H1 (cell line): ENCODE measurements at regions not wholly inside any gene's neighbourhood (a gene's known extent, or its start where the extent isn't known, plus 50 kb on each side); places are given as distances from the start of the nearest gene placed in this dataset.

Experiments used
- CTCF ChIA-PET: fragments of 300-600 bp; sonication (Branson Sonifier 250); formaldehyde crosslinking; loops from one replicate; lab custom pipeline; 2021; ENCODE audit not compliant: partially characterized antibody; lab: Charles Lee
- POLR2A ChIA-PET: fragments of 300-600 bp; sonication (Branson Sonifier 250); formaldehyde crosslinking; loops from one replicate; lab custom pipeline; 2021; ENCODE audit warnings: inconsistent platforms; ENCODE audit not compliant: partially characterized antibody; lab: Charles Lee
- DNase-seq, 2 experiments: peaks; one replicate each; pipeline versions ENCODE4 v3.0.0 to v3.0.0-alpha.2; 2010 to 2022; ENCODE audit warnings: low spot score in 2 of 2, low read depth in 1 of 2, mixed read lengths in 1 of 2
- FAIRE-seq: peaks from 2 replicates; lab custom pipeline; 2011; peaks lifted over from hg19 to GRCh38; lab: Jason Lieb, UNC
- H2AFZ ChIP-seq: 2 replicates; pipeline ENCODE4 v1.8.1; 2012; ENCODE audit warnings: low read length, inconsistent platforms
- H2AK5ac ChIP-seq: 2 replicates; pipeline ENCODE4 v1.6.1; 2013; ENCODE audit warnings: low read depth, low read length
- H2BK120ac ChIP-seq: replicated peaks from 2 replicates; pipeline ENCODE3; 2013; ENCODE audit warnings: low read depth, low read length, inconsistent platforms
- H2BK12ac ChIP-seq: 2 replicates; pipeline ENCODE4 v1.6.1; 2013; ENCODE audit warnings: low read depth, low read length
- H2BK15ac ChIP-seq: 2 replicates; pipeline ENCODE4 v1.6.1; 2013; ENCODE audit warnings: low read length
- H2BK20ac ChIP-seq: 2 replicates; pipeline ENCODE4 v1.6.1; 2013; ENCODE audit warnings: low read length
- H2BK5ac ChIP-seq: 2 replicates; pipeline ENCODE4 v1.6.1; 2013; ENCODE audit warnings: low read depth, low read length
- H3K14ac ChIP-seq: 2 replicates; pipeline ENCODE4 v1.6.1; 2013; ENCODE audit warnings: inconsistent platforms; ENCODE audit not compliant: insufficient read length
- H3K18ac ChIP-seq: 2 replicates; pipeline ENCODE4 v1.6.1; 2013; ENCODE audit warnings: low read length; ENCODE audit errors: extremely low read depth
- H3K23ac ChIP-seq: 2 replicates; pipeline ENCODE4 v1.6.1; 2013; ENCODE audit warnings: inconsistent platforms; ENCODE audit not compliant: insufficient read length
- H3K23me2 ChIP-seq: 2 replicates; pipeline ENCODE4 v1.6.1; 2013; ENCODE audit warnings: low read depth, low read length
- H3K27ac ChIP-seq: 2 replicates; pipeline ENCODE4 v1.6.1; 2011; ENCODE audit warnings: low read depth, low read length, inconsistent platforms
- H3K27me3 ChIP-seq, 4 experiments: replicated peaks in 1 of 4; 1 replicate in 1 of 4; 2 replicates in 3 of 4; pipeline versions ENCODE4 v1.6.1 to v1.8.1; 2011 to 2013; ENCODE audit warnings: low read length in 3 of 4, mild to moderate bottlenecking in 3 of 4, inconsistent platforms in 2 of 4, mixed read lengths in 2 of 4, moderate library complexity in 1 of 4; ENCODE audit not compliant: control insufficient read depth in 3 of 4, insufficient read depth in 3 of 4; ENCODE audit errors: extremely low read depth in 1 of 4
- H3K36me3 ChIP-seq, 4 experiments: 2 replicates each; pipeline versions ENCODE4 v1.6.1 to v1.8.1; 2011 to 2013; ENCODE audit warnings: mild to moderate bottlenecking in 4 of 4, low read length in 3 of 4, moderate library complexity in 2 of 4, control low read depth in 1 of 4, inconsistent platforms in 1 of 4; ENCODE audit not compliant: insufficient read depth in 4 of 4, control insufficient read depth in 2 of 4
- H3K4ac ChIP-seq: replicated peaks from 2 replicates; pipeline ENCODE3; 2013; ENCODE audit warnings: low read length, low read depth, mixed read lengths, inconsistent platforms; ENCODE audit not compliant: insufficient read length
- H3K4me1 ChIP-seq, 4 experiments: replicated peaks in 1 of 4; 1 replicate in 1 of 4; 2 replicates in 3 of 4; pipeline versions ENCODE4 v1.6.1 to v1.8.1; 2011 to 2013; ENCODE audit warnings: low read length in 3 of 4, inconsistent platforms in 2 of 4, mixed read lengths in 1 of 4; ENCODE audit not compliant: insufficient read depth in 4 of 4, control insufficient read depth in 3 of 4
- H3K4me2 ChIP-seq, 2 experiments: 2 replicates each; pipeline versions ENCODE4 v1.6.1 to v1.8.1; 2011 to 2013; ENCODE audit warnings: low read depth in 2 of 2, low read length in 2 of 2, control low read depth in 1 of 2, inconsistent platforms in 1 of 2, mild to moderate bottlenecking in 1 of 2; ENCODE audit not compliant: insufficient read depth in 1 of 2
- H3K4me3 ChIP-seq, 4 experiments: fragments of 200-600, 300-600 bp in 1 of 4; sonication (generic), shearing (Covaris generic), sonication (Bioruptor Twin) in 1 of 4; 2 replicates each; pipeline versions ENCODE4 v1.5.1 to v1.8.1; 2011 to 2016; ENCODE audit warnings: low read length in 4 of 4, low read depth in 3 of 4, control low read depth in 2 of 4, inconsistent platforms in 2 of 4, mild to moderate bottlenecking in 2 of 4, mixed read lengths in 1 of 4, moderate library complexity in 1 of 4; ENCODE audit not compliant: insufficient read depth in 2 of 4; ENCODE audit errors: extremely low read depth in 1 of 4
- H3K56ac ChIP-seq: replicated peaks from 2 replicates; pipeline ENCODE3; 2013; ENCODE audit warnings: low read depth, mild to moderate bottlenecking, mixed read lengths, low read length, inconsistent platforms; ENCODE audit not compliant: insufficient read length
- H3K79me1 ChIP-seq: 2 replicates; pipeline ENCODE4 v1.6.1; 2013; ENCODE audit warnings: low read depth, low read length, control low read depth
- H3K79me2 ChIP-seq, 2 experiments: 2 replicates each; pipeline versions ENCODE4 v1.6.1 to v1.8.1; 2012 to 2013; ENCODE audit warnings: low read length in 2 of 2, mild to moderate bottlenecking in 2 of 2, inconsistent platforms in 1 of 2; ENCODE audit not compliant: insufficient read depth in 2 of 2, control insufficient read depth in 1 of 2
- H3K9ac ChIP-seq, 4 experiments: replicated peaks in 1 of 4; 1 replicate in 1 of 4; 2 replicates in 3 of 4; pipeline versions ENCODE4 v1.6.1 to v1.8.1; 2011 to 2013; ENCODE audit warnings: low read depth in 3 of 4, low read length in 3 of 4, control low read depth in 2 of 4, mild to moderate bottlenecking in 2 of 4, moderate library complexity in 2 of 4, inconsistent platforms in 1 of 4; ENCODE audit errors: extremely low read depth in 1 of 4
- H3K9me3 ChIP-seq, 2 experiments: 2 replicates each; pipeline versions ENCODE4 v1.6.1 to v1.8.1; 2012 to 2013; ENCODE audit warnings: mild to moderate bottlenecking in 2 of 2, moderate library complexity in 2 of 2, control low read depth in 1 of 2, inconsistent platforms in 1 of 2, low read depth in 1 of 2, low read length in 1 of 2, mixed read lengths in 1 of 2; ENCODE audit not compliant: insufficient read depth in 2 of 2
- H4K20me1 ChIP-seq, 2 experiments: replicated peaks in 1 of 2; 2 replicates each; pipeline versions ENCODE3 to v1.8.1; 2011 to 2013; ENCODE audit warnings: inconsistent platforms in 2 of 2, low read length in 2 of 2, mild to moderate bottlenecking in 1 of 2; ENCODE audit not compliant: insufficient read depth in 2 of 2, control insufficient read depth in 1 of 2
- H4K5ac ChIP-seq: 2 replicates; pipeline ENCODE4 v1.6.1; 2013; ENCODE audit warnings: low read length, low read depth, mixed read lengths, inconsistent platforms; ENCODE audit not compliant: insufficient read length
- H4K8ac ChIP-seq: 2 replicates; pipeline ENCODE4 v1.8.0; 2013; ENCODE audit warnings: mild to moderate bottlenecking, moderate library complexity, low read length, inconsistent platforms; ENCODE audit not compliant: insufficient read depth; ENCODE audit errors: extremely low read depth
- H4K91ac ChIP-seq: replicated peaks from 2 replicates; pipeline ENCODE3; 2013; ENCODE audit warnings: low read length, mixed read lengths, inconsistent platforms; ENCODE audit not compliant: insufficient read length
- RBBP5 ChIP-seq: IDR thresholded peaks from 2 replicates; pipeline ENCODE4 v1.7.1; 2012; ENCODE audit warnings: low read depth, mild to moderate bottlenecking, inconsistent platforms, low read length, moderate library complexity, borderline replicate concordance
- SIX5 ChIP-seq: IDR thresholded peaks from 2 replicates; pipeline ENCODE4 v1.6.1; 2011; ENCODE audit warnings: mild to moderate bottlenecking, low read depth, low read length
- SRF ChIP-seq: IDR thresholded peaks from 2 replicates; pipeline ENCODE4 v1.6.1; 2011; ENCODE audit warnings: mild to moderate bottlenecking, low read depth, low read length, moderate library complexity
- TAF1 ChIP-seq: IDR thresholded peaks from 2 replicates; pipeline ENCODE4 v1.6.1; 2011; ENCODE audit warnings: mild to moderate bottlenecking, low read depth, low read length
- WGBS, 2 experiments: shearing (Covaris generic) in 1 of 2; methylation state at CpG; one replicate each; pipeline versions ENCODE4 v1.1.6 to v1.1.7; 2013 to 2015; ENCODE audit warnings: low lambda C conversion rate in 2 of 2, mixed read lengths in 2 of 2, inconsistent platforms in 1 of 2, low coverage in 1 of 2, missing lambda C conversion rate in 1 of 2; ENCODE audit not compliant: insufficient replicate concordance in 2 of 2, insufficient coverage in 1 of 2, insufficient read length in 1 of 2; ENCODE audit errors: extremely low coverage in 1 of 2, missing lambda C conversion rate in 1 of 2; 5-methylcytosine and 5-hydroxymethylcytosine counted together

DNA sequence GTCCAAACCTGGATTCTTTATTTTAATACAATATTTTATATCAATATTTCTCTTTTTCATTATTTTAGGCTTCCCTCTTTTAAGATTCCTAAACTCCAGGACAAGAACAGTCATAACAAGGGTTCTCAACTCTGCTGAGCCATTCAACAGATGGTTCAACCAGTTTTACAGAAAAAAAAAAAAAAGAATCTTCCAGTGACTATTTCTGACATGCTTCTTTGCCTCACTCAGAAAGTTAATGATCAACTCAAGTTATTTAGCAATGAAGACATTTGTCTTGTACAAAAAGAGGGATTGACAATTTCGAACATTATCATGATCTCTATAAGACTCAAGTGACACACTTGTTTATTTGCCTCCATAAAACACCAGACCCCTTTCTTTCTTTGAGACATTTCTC, 282.6 kb upstream of the GRID2 start:
- Histone ChIP-seq H4K5ac (no peak overlapping the region), H3K79me2 (no peaks in the 10 kb centered on the region), H2BK20ac (no peak overlapping the region), H3K36me3 (no peaks in the 10 kb centered on the region), H3K23ac (no peak overlapping the region), H2BK5ac (no peak overlapping the region), H3K56ac (no peak overlapping the region), H3K9ac (no peak overlapping the region), H3K23me2 (no peaks in the 10 kb centered on the region), H2AK5ac (no peak overlapping the region), H3K27me3 (no peaks in the 10 kb centered on the region), H3K9me3 (no peaks in the 10 kb centered on the region), H3K4me3 (no peak overlapping the region), H4K8ac (no peak overlapping the region), H2BK15ac (no peak overlapping the region), H3K4ac (no peak overlapping the region), H2AFZ (no peak overlapping the region), H3K4me2 (no peak overlapping the region), H3K27ac (no peak overlapping the region), H4K91ac (no peak overlapping the region), H3K4me1 (no peaks in the 10 kb centered on the region), H4K20me1 (no peaks in the 10 kb centered on the region), H3K79me1 (no peaks in the 10 kb centered on the region), H2BK12ac (no peak overlapping the region), H2BK120ac (no peak overlapping the region), H3K18ac (no peak overlapping the region), H3K14ac (no peak overlapping the region)
- ChIA-PET CTCF (no interaction called here), POLR2A (no interaction called here)
- no peak for TF ChIP-seq TAF1
- no peak for TF ChIP-seq SRF
- TF ChIP-seq RBBP5, result no peak
- TF ChIP-seq SIX5, result no peak
- FAIRE-seq (no peak), DNase-seq (no peak)
- 80% methylated on average over 1 of the region's 1 CpG; no CpG with 5 or more reads in 1 of the 2 experiments for WGBS, 2 experiments
